ENCODE measurements at regions not wholly inside any gene's neighbourhood (a gene's known extent, or its start where the extent isn't known, plus 50 kb on each side); places are given as distances from the start of the nearest gene placed in this dataset.

GRCh38 chr2:64732146-64732545 lies 78.4 kb upstream of the SERTAD2 start:
- ATAC-seq (no peak), DNase-seq (no peak)
- Histone ChIP-seq H3K4me3 (peak overlapping the region in 2 of 12 donors; percentile 52 to 60), H3K27ac (peak overlapping the region in 7 of 12 donors; percentile 4 to 92 (median 55)), H3K4me1 (peaks cover 0 to 43% (median 10%) of the 10 kb centered on the region in 12 donors), H3K27me3 (no peaks in the 10 kb centered on the region), H3K36me3 (no peaks in the 10 kb centered on the region), H3K9me3 (no peaks in the 10 kb centered on the region)
- TF ChIP-seq POLR2A (IDR thresholded peaks at IDR 0.05) (no peak), CTCF (IDR thresholded peaks at IDR 0.05) (no peak)
- intact Hi-C loops (cut with DNase I) = loop anchor here in 2 of 10 donors (2.0 to 5.0 kb wide), 3 partner anchors 17 to 80 kb away; partner anchors contain the start of gene SERTAD2 (in 1 of the 2)
- 62 to 69% (median 68%) methylated on average over 4 of the region's 4 CpGs for WGBS, 4 donors

GRCh38 chr2:64735504-64735903 lies 81.8 kb upstream of the SERTAD2 start:
- Histone ChIP-seq H3K36me3 (no peaks in the 10 kb centered on the region), H3K4me1 (peaks cover 0 to 23% (median under 1%) of the 10 kb centered on the region in 12 donors), H3K27me3 (no peaks in the 10 kb centered on the region), H3K4me3 (no peak overlapping the region), H3K27ac (no peak overlapping the region), H3K9me3 (no peaks in the 10 kb centered on the region)
- ATAC-seq (no peak), DNase-seq (no peak)
- intact Hi-C loops (cut with DNase I) = no loop called here
- 78 to 88% (median 83%) methylated on average over 2 of the region's 2 CpGs for WGBS, 4 donors
- TF ChIP-seq POLR2A (IDR thresholded peaks at IDR 0.05) = no peak
- TF ChIP-seq CTCF (IDR thresholded peaks at IDR 0.05) = no peak

- intact Hi-C loops (cut with DNase I) = no loop called here
- TF ChIP-seq POLR2A (IDR thresholded peaks at IDR 0.05) = no peak
- TF ChIP-seq CTCF (IDR thresholded peaks at IDR 0.05) = no peak
- no peak overlapping the region for H3K27ac ChIP-seq
- no peaks in the 10 kb centered on the region for H3K9me3 ChIP-seq
- no peak for ATAC-seq
- no peak for DNase-seq
- peaks cover 0 to 6% (median 0%) of the 10 kb centered on the region in 12 donors for H3K4me1 ChIP-seq
- H3K36me3 ChIP-seq = no peaks in the 10 kb centered on the region
- H3K27me3 ChIP-seq = no peaks in the 10 kb centered on the region
- no peak overlapping the region for H3K4me3 ChIP-seq
Observed at GRCh38 chr2:64737547-64737946, 83.8 kb upstream of the SERTAD2 start.

- DNase-seq (no peak), ATAC-seq (no peak)
- WGBS, 4 donors = 95 to 100% (median 98%) methylated on average over 1 of the region's 1 CpG
- Histone ChIP-seq H3K4me3 (no peak overlapping the region), H3K4me1 (peaks cover 0 to 6% (median 0%) of the 10 kb centered on the region in 12 donors), H3K27me3 (no peaks in the 10 kb centered on the region), H3K9me3 (no peaks in the 10 kb centered on the region), H3K27ac (no peak overlapping the region), H3K36me3 (no peaks in the 10 kb centered on the region)
- TF ChIP-seq CTCF (IDR thresholded peaks at IDR 0.05) (no peak), POLR2A (IDR thresholded peaks at IDR 0.05) (no peak)
- intact Hi-C loops (cut with DNase I) = no loop called here
Observed at GRCh38 chr2:64738026-64738425, 84.3 kb upstream of the SERTAD2 start.
